Central memory CD8-positive, alpha-beta T cell (primary cell): ENCODE measurements at regions not wholly inside any gene's neighbourhood (a gene's known extent, or its start where the extent isn't known, plus 50 kb on each side); places are given as distances from the start of the nearest gene placed in this dataset.
"Not testable (repeated sequence)": the region's sequence is repeated elsewhere in the genome, so short reads cannot be mapped to it uniquely, and the experiment has no call there.

ENCODE experiments used
- ATAC-seq: fragments of 150-1000 bp; cut with Tn5 transposase; replicated peaks from 2 replicates; pipeline ENCODE4 v1.10.0; 2022; ENCODE audit warnings: mild to moderate bottlenecking, moderate FRiP score, moderate number of reproducible peaks; ENCODE audit not compliant: poor library complexity, severe bottlenecking; ENCODE audit errors: extremely low read depth
- DNase-seq, 2 donors: peaks; one replicate each; pipeline ENCODE4 v3.0.0; 2021; ENCODE audit warnings: low spot score in 2 of 2
- H3K27ac Mint-ChIP-seq: one replicate; pipeline ENCODE4 v1.8.0; 2022; ENCODE audit warnings: low read depth, mild to moderate bottlenecking, moderate library complexity, mixed read lengths
- H3K27me3 Mint-ChIP-seq: one replicate; pipeline ENCODE4 v1.8.0; 2022; ENCODE audit warnings: mixed read lengths
- H3K36me3 Mint-ChIP-seq: one replicate; pipeline ENCODE4 v1.8.0; 2022; ENCODE audit warnings: mild to moderate bottlenecking, moderate library complexity, mixed read lengths; ENCODE audit not compliant: insufficient read depth
- H3K4me1 Mint-ChIP-seq: one replicate; pipeline ENCODE4 v1.8.0; 2022; ENCODE audit warnings: mixed read lengths
- H3K4me3 Mint-ChIP-seq: one replicate; pipeline ENCODE4 v1.8.0; 2022; ENCODE audit warnings: mild to moderate bottlenecking, moderate library complexity, mixed read lengths
- H3K9me3 Mint-ChIP-seq: one replicate; pipeline ENCODE4 v1.8.0; 2022; ENCODE audit warnings: mixed read lengths

DNA sequence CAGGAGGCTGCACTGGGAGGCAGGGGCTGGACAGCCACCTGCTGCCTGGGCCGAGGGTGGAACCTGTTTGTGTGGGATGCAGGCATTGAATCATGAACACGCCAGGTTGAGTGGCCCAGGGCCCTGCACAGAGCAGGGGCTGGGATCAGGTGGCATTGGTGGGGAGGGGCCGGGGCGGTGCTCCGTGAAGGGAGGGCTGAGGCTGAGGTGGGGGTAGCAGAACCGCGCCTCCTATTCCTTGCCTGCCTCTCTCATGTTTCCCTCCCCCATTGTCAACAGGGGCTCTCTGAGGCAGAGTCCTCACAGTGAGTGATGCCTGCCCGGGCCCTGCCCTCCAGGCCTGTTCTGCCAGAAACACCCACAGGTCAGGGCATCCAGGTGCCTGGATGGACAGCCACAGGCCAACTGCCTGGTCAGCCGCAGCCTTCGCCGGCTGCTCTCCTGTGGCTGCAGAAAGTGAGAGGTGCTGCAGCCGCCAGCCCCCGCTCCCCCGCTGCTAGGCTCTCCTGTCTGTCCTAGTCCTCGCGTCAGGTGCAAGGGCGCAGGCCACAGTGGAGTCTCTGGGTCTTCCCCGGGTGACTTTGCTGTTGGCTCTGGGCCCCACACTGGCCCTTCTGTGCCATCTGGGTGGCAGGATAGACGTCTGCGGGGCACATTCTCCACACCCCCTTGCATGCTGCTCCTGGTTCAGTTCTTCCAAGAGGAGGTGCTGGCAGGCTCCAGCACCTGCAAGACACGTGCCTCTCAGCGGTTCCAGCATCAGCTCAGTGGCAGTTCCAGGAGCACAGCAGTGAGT is 79.6 kb upstream of the GOLGA6L4 start:
- H3K27me3 Mint-ChIP-seq = peaks cover 38% of the 10 kb centered on the region
- DNase-seq, H3K4me3 Mint-ChIP-seq, H3K27ac Mint-ChIP-seq, H3K9me3 Mint-ChIP-seq, H3K4me1 Mint-ChIP-seq, H3K36me3 Mint-ChIP-seq: not testable (repeated sequence)
- ATAC-seq = peak; percentile 19

DNA sequence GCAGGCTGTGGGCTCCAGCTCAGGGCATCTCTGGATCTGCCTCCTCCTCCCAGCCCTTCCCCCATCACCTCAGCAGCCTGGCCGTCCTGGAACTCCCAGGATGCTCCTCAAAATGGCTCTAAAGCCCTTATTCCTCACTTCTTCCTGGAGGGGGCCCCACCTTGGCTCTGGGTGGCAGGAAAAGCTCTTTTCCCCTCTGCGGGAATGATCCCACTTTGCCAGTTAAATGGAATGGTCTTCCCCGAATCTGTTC is 79.1 kb upstream of the GOLGA6L4 start:
- ATAC-seq, H3K27ac Mint-ChIP-seq, H3K36me3 Mint-ChIP-seq, H3K4me1 Mint-ChIP-seq, DNase-seq, H3K4me3 Mint-ChIP-seq, H3K9me3 Mint-ChIP-seq: not testable (repeated sequence)
- H3K27me3 Mint-ChIP-seq = peaks cover 38% of the 10 kb centered on the region

DNA sequence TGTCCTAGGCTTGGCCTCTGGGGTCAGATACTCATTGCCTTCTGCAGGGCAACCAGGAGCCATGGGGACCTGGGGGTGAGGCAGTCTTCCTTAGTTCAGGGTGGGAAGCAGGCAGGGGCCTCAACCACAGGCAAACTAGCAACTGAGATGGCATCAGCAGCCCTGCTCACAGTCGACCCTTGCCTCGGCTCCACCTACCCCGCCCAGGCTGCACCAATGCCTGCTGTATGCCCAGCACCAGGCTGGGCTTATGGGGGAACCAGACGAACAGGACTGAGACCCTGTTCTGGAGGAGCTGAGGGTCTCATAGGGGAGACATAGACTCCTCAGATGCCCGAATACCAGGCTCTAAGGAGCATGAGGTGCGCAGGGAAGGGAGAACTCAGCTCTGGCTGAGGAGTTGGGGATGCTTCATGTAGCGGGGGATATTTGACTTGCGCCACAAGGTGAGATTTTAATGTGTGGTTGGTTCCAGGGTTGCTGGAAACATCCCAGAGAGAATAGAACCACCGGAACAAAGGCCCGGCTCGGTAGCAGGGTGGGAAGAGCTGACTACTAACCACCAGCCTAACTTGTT is 78.4 kb upstream of the GOLGA6L4 start:
- ATAC-seq, H3K4me1 Mint-ChIP-seq, H3K36me3 Mint-ChIP-seq, H3K9me3 Mint-ChIP-seq, DNase-seq, H3K27ac Mint-ChIP-seq, H3K4me3 Mint-ChIP-seq: not testable (repeated sequence)
- H3K27me3 Mint-ChIP-seq = peaks cover 38% of the 10 kb centered on the region

DNA sequence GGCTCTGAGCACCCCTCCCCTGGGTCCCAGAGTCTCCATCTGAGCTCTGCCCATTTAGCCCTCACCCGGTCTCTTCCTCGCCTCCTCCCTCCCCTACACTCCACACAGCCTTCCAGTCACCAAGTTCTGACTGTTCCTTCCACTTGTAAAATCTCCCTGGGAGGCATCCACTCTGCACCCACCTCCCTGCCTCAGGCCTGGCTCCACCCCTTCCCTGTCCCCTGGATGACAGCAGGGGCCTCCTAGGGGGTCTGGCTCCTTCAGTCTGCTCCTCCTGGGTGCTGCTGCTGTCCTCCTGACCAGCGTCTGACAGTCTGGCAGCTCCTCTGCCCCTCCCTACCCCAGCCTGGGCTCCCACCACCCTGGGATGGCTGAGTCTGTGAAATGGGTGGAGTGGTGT is 77.7 kb upstream of the GOLGA6L4 start:
- not testable (repeated sequence) for H3K27ac Mint-ChIP-seq, H3K4me1 Mint-ChIP-seq, H3K9me3 Mint-ChIP-seq, H3K36me3 Mint-ChIP-seq, ATAC-seq, H3K4me3 Mint-ChIP-seq, DNase-seq
- H3K27me3 Mint-ChIP-seq = peaks cover 38% of the 10 kb centered on the region

DNA sequence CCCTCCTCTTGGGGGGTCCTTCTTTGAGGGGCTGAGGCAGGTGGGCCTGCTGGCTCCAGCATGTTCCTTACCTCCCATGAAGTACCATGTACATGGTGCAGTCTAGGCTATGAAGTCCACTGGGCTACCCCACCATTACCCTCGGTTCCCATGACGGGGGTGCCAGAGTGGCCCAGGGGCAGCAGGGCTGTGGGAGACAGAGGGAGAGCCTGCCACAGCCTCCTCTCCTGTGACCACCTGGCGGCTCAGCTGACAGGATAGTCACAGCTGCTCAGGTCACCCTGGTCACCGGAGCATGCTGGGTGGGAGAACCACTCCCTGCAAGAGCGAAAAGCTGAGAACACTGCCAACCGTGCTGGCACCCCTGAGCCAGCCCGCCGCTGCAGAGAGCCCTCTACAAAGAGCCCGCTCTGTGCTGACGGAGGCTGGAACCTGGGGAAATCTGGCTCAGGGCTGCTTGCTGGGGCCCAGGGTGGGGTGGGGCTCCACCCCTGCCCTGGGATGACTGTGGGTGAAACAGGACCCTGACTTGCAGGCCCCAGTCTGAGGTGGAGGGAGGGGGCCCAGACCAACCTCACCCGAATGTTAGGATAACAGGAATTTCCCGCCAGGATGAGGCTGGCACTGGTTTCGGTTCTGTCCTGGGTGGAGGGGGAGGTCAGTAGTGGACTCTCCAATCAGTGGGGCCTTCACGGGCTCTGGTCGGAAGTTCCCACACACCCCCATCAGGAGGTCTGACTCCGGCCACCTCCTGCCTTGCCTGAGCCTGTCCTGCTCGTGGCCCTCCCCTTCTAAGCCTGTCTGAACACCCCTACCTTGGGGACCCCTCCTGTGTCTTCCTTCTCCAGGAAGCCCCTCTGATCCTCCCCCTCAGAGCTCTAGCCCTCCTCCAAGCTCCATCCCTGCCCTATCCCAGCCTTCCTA is 76.0 kb upstream of the GOLGA6L4 start:
- DNase-seq, H3K4me3 Mint-ChIP-seq, ATAC-seq, H3K9me3 Mint-ChIP-seq, H3K27ac Mint-ChIP-seq, H3K36me3 Mint-ChIP-seq, H3K4me1 Mint-ChIP-seq: not testable (repeated sequence)
- H3K27me3 Mint-ChIP-seq = peaks cover 21% of the 10 kb centered on the region

DNA sequence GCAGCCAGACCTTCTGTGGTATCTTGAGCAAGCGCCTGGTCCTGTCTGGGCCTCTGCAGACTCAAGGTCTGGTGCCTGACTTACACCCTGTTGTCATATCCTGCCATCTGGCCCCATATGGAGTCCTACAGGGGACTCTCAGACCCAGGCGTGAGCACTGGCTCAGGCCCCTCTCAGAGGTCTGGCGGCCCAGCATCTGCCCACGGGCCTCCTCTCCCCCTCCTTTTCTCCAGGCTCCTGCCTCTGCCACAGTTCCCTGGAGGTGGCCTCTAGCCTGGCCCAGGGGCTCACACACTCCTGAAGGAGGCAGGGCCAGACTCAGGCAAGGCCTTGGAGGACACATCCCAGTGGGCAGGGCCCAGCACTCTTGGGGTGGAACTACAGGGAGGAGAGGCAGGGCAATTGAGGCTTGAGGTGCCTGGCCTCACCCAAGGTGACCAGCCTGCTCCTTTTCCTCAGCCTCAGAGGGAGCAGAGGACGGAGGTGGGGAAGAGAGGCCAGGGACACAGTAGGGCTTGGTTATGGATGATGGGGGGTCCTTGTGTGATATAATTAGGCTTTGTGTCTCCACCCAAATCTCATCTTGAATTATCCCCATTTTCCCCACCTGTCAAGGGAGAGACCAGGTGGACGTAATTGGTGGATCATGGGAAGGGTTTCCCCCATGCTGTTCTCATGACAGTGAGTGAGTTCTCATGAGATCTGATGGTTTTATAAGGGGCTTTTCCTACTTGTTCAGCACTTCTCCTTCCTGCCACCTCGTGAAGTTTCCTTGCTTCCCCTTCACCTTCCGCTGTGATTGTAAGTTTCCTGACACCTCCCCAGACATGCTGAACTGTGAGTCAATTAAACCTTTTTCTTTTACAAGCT is 70.9 kb upstream of the GOLGA6L4 start:
- not testable (repeated sequence) for DNase-seq, ATAC-seq, H3K36me3 Mint-ChIP-seq, H3K27ac Mint-ChIP-seq, H3K4me1 Mint-ChIP-seq, H3K27me3 Mint-ChIP-seq, H3K4me3 Mint-ChIP-seq, H3K9me3 Mint-ChIP-seq

DNA sequence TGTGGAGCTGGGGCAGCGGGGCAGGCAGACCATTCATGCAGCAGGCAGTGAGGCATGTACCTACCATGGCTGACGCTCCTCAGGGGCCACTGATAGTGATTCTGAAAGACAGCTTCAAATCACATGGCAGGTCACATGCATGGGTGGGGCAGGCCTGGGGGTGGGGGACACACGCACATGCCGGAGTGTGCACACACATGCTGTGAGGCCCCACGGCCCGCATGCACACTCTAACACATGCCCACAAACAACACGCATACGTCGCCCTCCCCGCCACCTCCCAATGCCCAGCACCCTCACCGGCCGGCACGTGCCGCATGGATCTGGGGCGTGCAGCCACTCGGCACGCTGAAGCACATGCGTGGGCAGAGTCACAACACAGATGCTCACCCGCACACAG is 65.5 kb upstream of the GOLGA6L4 start:
- H3K9me3 Mint-ChIP-seq, H3K36me3 Mint-ChIP-seq, ATAC-seq, H3K27me3 Mint-ChIP-seq, H3K4me1 Mint-ChIP-seq, H3K4me3 Mint-ChIP-seq, DNase-seq, H3K27ac Mint-ChIP-seq: not testable (repeated sequence)

DNA sequence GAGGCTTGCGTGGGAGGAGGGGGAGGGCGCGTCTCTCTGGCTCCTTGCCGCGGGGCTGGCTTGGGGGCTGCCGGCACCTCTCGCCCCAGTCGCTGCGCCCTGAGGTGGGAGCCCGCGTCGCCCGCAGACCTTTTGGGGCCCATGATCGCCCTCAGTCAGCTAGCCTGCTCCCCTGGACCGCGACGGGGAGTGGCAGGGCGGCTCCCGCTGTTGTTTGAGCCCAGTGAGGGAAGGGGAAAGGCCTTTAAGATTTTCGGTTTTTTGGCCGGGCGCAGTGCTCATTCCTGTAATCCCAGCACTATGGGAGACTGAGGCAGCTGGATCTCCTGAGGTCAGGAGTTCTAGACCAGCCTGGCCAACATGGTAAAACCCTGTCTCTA is 62.4 kb upstream of the GOLGA6L4 start:
- not testable (repeated sequence) for H3K27ac Mint-ChIP-seq, DNase-seq, H3K4me3 Mint-ChIP-seq, H3K9me3 Mint-ChIP-seq, ATAC-seq, H3K4me1 Mint-ChIP-seq, H3K27me3 Mint-ChIP-seq, H3K36me3 Mint-ChIP-seq
